Testis (tissue), 2 donors: ENCODE measurements at regions not wholly inside any gene's neighbourhood (a gene's known extent, or its start where the extent isn't known, plus 50 kb on each side); places are given as distances from the start of the nearest gene placed in this dataset.

Experiments
- DNase-seq: peaks from one replicate; pipeline ENCODE4 v3.0.0-alpha.2; 2019
- H3K27ac ChIP-seq, 2 donors: fragments of 200-600 bp; sonication (generic); one replicate each; pipeline ENCODE4 v1.5.1; 2019
- H3K27me3 ChIP-seq: fragments of 200-600 bp; sonication (generic); one replicate; pipeline ENCODE4 v1.5.1; 2019
- H3K36me3 ChIP-seq: fragments of 200-600 bp; sonication (generic); one replicate; pipeline ENCODE4 v1.5.1; 2017; ENCODE audit warnings: low read depth; ENCODE audit errors: missing control alignments
- H3K4me1 ChIP-seq: fragments of 200-600 bp; sonication (generic); one replicate; pipeline ENCODE4 v1.5.1; 2019
- H3K4me3 ChIP-seq, 2 donors: fragments of 200-600 bp; sonication (generic); one replicate each; pipeline ENCODE4 v1.5.1; 2017 to 2019
- H3K9me3 ChIP-seq: fragments of 200-600 bp; sonication (generic); one replicate; pipeline ENCODE4 v1.5.1; 2017
- POLR2A ChIP-seq: fragments of 450-650 bp; IDR thresholded peaks from one replicate; pipeline ENCODE4 v1.6.1; 2017; ENCODE audit warnings: antibody characterized with exemption, mild to moderate bottlenecking, moderate library complexity
- WGBS, 2 donors: methylation state at CpG; one replicate each; pipeline ENCODE4 v1.1.5; 2018; 5-methylcytosine and 5-hydroxymethylcytosine counted together
- intact Hi-C: fragments of 100-400 bp; cut with DNase I; formaldehyde crosslinking; loops from one replicate; pipeline ENCODE4 v1.15.1; 2023; ENCODE audit warnings: low total_unique reads
- TF ChIP-seq, protein P1 (sequence below), 3 experiments: fragments of 450-650 bp in 2 of 3; fragments of 200-600 bp in 1 of 3; sonication (generic) in 1 of 3; IDR thresholded peaks; one replicate each; pipeline ENCODE4 v1.5.1; 2016 to 2019; ENCODE audit warnings: antibody characterized with exemption in 3 of 3, mild to moderate bottlenecking in 2 of 3, moderate library complexity in 1 of 3

DNA sequence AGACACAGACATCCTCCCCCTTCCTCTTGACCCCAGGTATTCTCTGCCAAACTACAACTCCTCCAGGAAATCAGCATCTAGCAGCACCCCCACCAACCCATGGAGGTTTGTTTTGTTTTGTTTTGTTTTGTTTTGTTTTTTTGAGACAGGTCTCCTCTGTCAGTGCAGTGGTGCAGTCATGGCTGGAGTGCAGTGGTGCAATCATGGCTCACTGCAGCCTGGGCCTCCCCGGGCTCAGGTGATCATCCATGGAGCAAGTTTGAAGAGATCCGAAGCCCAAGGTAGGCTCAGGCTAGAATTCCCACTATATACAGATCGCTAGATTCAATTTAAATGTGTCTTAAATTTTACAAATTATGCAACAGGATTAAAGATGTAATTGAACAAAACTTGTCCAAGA, 518.2 kb upstream of the ARID1B start:
- H3K27me3 ChIP-seq = no peaks in the 10 kb centered on the region
- intact Hi-C loops = no loop called here
- no peak overlapping the region for H3K4me3 ChIP-seq
- no peaks in the 10 kb centered on the region for H3K36me3 ChIP-seq
- no peaks in the 10 kb centered on the region for H3K4me1 ChIP-seq
- no peaks in the 10 kb centered on the region for H3K9me3 ChIP-seq
- no peak for TF ChIP-seq POLR2A
- TF ChIP-seq, protein P1, sequence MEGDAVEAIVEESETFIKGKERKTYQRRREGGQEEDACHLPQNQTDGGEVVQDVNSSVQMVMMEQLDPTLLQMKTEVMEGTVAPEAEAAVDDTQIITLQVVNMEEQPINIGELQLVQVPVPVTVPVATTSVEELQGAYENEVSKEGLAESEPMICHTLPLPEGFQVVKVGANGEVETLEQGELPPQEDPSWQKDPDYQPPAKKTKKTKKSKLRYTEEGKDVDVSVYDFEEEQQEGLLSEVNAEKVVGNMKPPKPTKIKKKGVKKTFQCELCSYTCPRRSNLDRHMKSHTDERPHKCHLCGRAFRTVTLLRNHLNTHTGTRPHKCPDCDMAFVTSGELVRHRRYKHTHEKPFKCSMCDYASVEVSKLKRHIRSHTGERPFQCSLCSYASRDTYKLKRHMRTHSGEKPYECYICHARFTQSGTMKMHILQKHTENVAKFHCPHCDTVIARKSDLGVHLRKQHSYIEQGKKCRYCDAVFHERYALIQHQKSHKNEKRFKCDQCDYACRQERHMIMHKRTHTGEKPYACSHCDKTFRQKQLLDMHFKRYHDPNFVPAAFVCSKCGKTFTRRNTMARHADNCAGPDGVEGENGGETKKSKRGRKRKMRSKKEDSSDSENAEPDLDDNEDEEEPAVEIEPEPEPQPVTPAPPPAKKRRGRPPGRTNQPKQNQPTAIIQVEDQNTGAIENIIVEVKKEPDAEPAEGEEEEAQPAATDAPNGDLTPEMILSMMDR (IDR thresholded peaks at IDR 0.05) = no peak
- no peak for DNase-seq
- 65 to 92% methylated on average over 3 of the region's 3 CpGs for WGBS, 2 donors
- H3K27ac ChIP-seq = no peak overlapping the region

DNA sequence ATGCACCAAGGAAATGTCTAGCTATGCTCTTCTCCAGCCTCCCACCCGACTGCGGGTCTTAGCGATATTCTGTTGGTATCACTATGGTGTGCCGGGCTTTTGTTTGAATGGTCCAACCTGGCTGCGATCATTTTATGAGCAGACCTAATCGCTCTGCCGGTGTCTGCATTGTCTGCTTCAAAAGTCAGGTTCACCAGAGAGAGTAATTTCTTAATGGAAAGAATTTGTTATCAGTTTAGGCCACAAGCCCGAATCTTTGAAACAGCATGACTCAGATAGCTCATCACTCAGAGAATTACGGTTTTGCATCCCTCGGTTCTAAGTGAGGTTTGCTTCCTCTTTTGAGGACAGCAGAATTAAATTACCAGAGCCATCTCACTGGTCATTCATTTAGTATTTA, 521.0 kb upstream of the ARID1B start:
- Histone ChIP-seq H3K4me3 (no peak overlapping the region), H3K4me1 (no peaks in the 10 kb centered on the region), H3K27ac (no peak overlapping the region), H3K9me3 (no peaks in the 10 kb centered on the region), H3K27me3 (no peaks in the 10 kb centered on the region), H3K36me3 (no peaks in the 10 kb centered on the region)
- intact Hi-C loops = no loop called here
- 86 to 92% methylated on average over 10 of the region's 10 CpGs for WGBS, 2 donors
- TF ChIP-seq, protein P1 (IDR thresholded peaks at IDR 0.05) = no peak
- TF ChIP-seq POLR2A = no peak
- no peak for DNase-seq

- Histone ChIP-seq H3K27me3 (no peaks in the 10 kb centered on the region), H3K27ac (no peak overlapping the region), H3K36me3 (no peaks in the 10 kb centered on the region), H3K9me3 (no peaks in the 10 kb centered on the region), H3K4me1 (no peaks in the 10 kb centered on the region), H3K4me3 (no peak overlapping the region)
- TF ChIP-seq POLR2A = no peak
- TF ChIP-seq, protein P1 (IDR thresholded peaks at IDR 0.05) = no peak
- WGBS, 2 donors = 96 to 97% methylated on average over 5 of the region's 5 CpGs
- no peak for DNase-seq
- intact Hi-C loops = no loop called here
Measured at GRCh38 chr6:156254240-156254639, 522.9 kb upstream of the ARID1B start.

DNA sequence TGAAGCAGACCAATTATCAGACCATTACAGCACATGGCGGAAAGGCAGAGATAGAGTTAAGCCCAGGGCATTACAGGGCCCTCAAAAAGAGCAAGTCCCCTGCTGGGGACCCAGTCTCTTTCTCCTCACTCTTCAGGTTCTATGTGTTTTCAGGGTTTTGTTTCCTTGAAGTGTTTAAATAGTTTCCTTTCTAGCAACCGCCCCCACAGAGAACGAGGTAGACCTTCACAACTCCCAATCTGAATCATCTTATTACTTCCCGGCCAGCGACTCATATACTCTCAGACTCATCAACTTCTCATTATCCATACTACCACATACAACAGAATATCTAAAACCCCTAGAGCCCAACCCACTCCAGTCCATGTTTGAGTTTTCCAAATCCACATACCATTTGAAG, 526.6 kb upstream of the ARID1B start:
- no peaks in the 10 kb centered on the region for H3K27me3 ChIP-seq
- DNase-seq = no peak
- no peak overlapping the region for H3K27ac ChIP-seq
- intact Hi-C loops = no loop called here
- WGBS, 2 donors = 82 to 85% methylated on average over 5 of the region's 5 CpGs
- H3K36me3 ChIP-seq = no peaks in the 10 kb centered on the region
- H3K4me3 ChIP-seq = no peak overlapping the region
- no peaks in the 10 kb centered on the region for H3K4me1 ChIP-seq
- TF ChIP-seq, protein P1 (IDR thresholded peaks at IDR 0.05) = no peak
- no peak for TF ChIP-seq POLR2A
- H3K9me3 ChIP-seq = no peaks in the 10 kb centered on the region

DNA sequence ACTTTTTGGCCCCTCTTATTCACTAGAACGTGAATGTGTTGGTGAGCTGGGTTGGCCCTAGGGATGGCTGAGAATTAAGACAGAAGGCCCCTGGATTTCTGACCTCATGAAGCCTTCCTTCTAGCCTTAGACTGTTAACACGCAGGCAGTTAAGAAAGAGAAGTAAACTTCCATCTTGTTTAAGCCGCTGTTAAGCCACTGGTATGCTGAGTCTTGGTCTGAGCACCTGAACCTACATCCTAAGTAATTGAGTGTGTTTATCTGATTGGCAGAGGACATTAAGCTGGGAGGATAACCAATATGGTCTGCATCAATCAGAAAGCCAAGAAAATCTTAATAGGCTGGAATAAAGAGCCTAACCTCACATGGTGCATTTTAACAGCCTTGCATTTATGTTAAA, 535.0 kb upstream of the ARID1B start:
- no peaks in the 10 kb centered on the region for H3K36me3 ChIP-seq
- H3K4me3 ChIP-seq = no peak overlapping the region
- intact Hi-C loops = no loop called here
- TF ChIP-seq, protein P1 (IDR thresholded peaks at IDR 0.05) = no peak
- TF ChIP-seq POLR2A = no peak
- H3K9me3 ChIP-seq = no peaks in the 10 kb centered on the region
- DNase-seq = no peak
- H3K4me1 ChIP-seq = no peaks in the 10 kb centered on the region
- H3K27ac ChIP-seq = no peak overlapping the region
- WGBS, 2 donors = 91 to 96% methylated on average over 3 of the region's 3 CpGs
- no peaks in the 10 kb centered on the region for H3K27me3 ChIP-seq
